HCT116 (cell line): ENCODE measurements at regions not wholly inside any gene's neighbourhood (a gene's known extent, or its start where the extent isn't known, plus 50 kb on each side); places are given as distances from the start of the nearest gene placed in this dataset.

ENCODE experiments used
- ATAC-seq: fragments of 200-7000 bp; cut with Tn5 transposase; 2 replicates; pipeline ENCODE4 v1.9.1; 2020; ENCODE audit warnings: mild to moderate bottlenecking, moderate library complexity
- BruUV-seq: library from RNA; stranded (reverse); fragments of 400-500 nt; replicated peaks from 2 replicates; lab custom pipeline; 2021; lab: Mats Ljungman, UMichigan
- CTCF ChIA-PET: fragments of 300-600 bp; sonication (Branson Sonifier 250); formaldehyde crosslinking; loops from one replicate; lab custom pipeline; 2021; ENCODE audit warnings: antibody characterized with exemption; lab: Charles Lee
- POLR2A ChIA-PET: fragments of 300-600, 350-600 bp; sonication (Branson Sonifier 250); formaldehyde crosslinking; loops from one replicate; lab custom pipeline; 2021; ENCODE audit warnings: antibody characterized with exemption; lab: Charles Lee
- RAD21 ChIA-PET, 2 experiments: fragments of 300-600 bp; sonication (Branson Sonifier 250); formaldehyde crosslinking; loops; one replicate each; lab custom pipeline; 2023; ENCODE audit warnings: low total read pairs in 2 of 2; ENCODE audit not compliant: uncharacterized antibody in 2 of 2, unreplicated experiment in 2 of 2, low non-redundant PET in 1 of 2; lab: Charles Lee
- DNase-seq: peaks from one replicate; pipeline ENCODE4 v3.0.0-alpha.2; 2010; ENCODE audit warnings: low read depth, low spot score
- H2AFZ ChIP-seq: fragments of 200-600 bp; shearing (Covaris generic), sonication (generic); 2 replicates; pipeline ENCODE4 v1.6.1; 2017; ENCODE audit warnings: low read depth, mixed run types, mixed read lengths, antibody characterized with exemption, low read length; ENCODE audit not compliant: poor library complexity, severe bottlenecking
- H3K27ac ChIP-seq: 2 replicates; pipeline ENCODE4 v1.5.1; 2012; ENCODE audit warnings: low read depth, low read length
- H3K27me3 ChIP-seq: fragments of 200-600 bp; sonication (generic); 2 replicates; pipeline ENCODE4 v1.6.1; 2016; ENCODE audit warnings: mixed run types, low read length, mixed read lengths; ENCODE audit not compliant: insufficient read depth
- H3K36me3 ChIP-seq, 2 experiments: fragments of 200-500 bp in 1 of 2; fragments of 200-600 bp in 1 of 2; sonication (Bioruptor generic) in 1 of 2; sonication (generic) in 1 of 2; 2 replicates each; pipeline versions ENCODE4 v1.5.1 to v1.6.1; 2014 to 2016; ENCODE audit warnings: low read length in 2 of 2, inconsistent platforms in 1 of 2, mixed read lengths in 1 of 2, mixed run types in 1 of 2; ENCODE audit not compliant: insufficient read depth in 2 of 2, control insufficient read depth in 1 of 2
- H3K4me1 ChIP-seq, 2 experiments: fragments of 200-600 bp in 1 of 2; sonication (generic) in 1 of 2; 2 replicates each; pipeline versions ENCODE4 v1.5.1 to v1.6.1; 2012 to 2017; ENCODE audit warnings: low read length in 2 of 2, inconsistent platforms in 1 of 2, mild to moderate bottlenecking in 1 of 2, mixed read lengths in 1 of 2, mixed run types in 1 of 2, moderate library complexity in 1 of 2; ENCODE audit not compliant: insufficient read depth in 2 of 2, control insufficient read depth in 1 of 2
- H3K4me2 ChIP-seq: fragments of 200-600 bp; sonication (generic); 2 replicates; pipeline ENCODE4 v1.6.1; 2017; ENCODE audit warnings: mixed run types, low read length, mixed read lengths
- H3K4me3 ChIP-seq, 2 experiments: fragments of 200-600 bp in 1 of 2; sonication (generic) in 1 of 2; replicated peaks in 1 of 2; 2 replicates each; pipeline ENCODE4 v1.5.1; 2011 to 2016; ENCODE audit warnings: low read length in 2 of 2, control low read depth in 1 of 2, low read depth in 1 of 2, mild to moderate bottlenecking in 1 of 2, mixed read lengths in 1 of 2, mixed run types in 1 of 2
- H3K79me2 ChIP-seq: fragments of 200-600 bp; sonication (generic); 2 replicates; pipeline ENCODE4 v1.6.1; 2017; ENCODE audit warnings: mild to moderate bottlenecking, mixed run types, low read length, moderate library complexity, mixed read lengths; ENCODE audit not compliant: insufficient read depth
- H3K9ac ChIP-seq: fragments of 200-600 bp; sonication (generic); 2 replicates; pipeline ENCODE4 v1.6.1; 2016; ENCODE audit warnings: low read length, mixed read lengths
- H3K9me2 ChIP-seq: fragments of 200-600 bp; sonication (generic), shearing (Covaris generic); 2 replicates; pipeline ENCODE4 v1.6.1; 2017; ENCODE audit warnings: mixed run types, mild to moderate bottlenecking, moderate library complexity; ENCODE audit not compliant: insufficient read depth
- H3K9me3 ChIP-seq, 2 experiments: fragments of 200-500 bp in 1 of 2; fragments of 200-600 bp in 1 of 2; sonication (Bioruptor generic) in 1 of 2; sonication (generic) in 1 of 2; 2 replicates each; pipeline ENCODE4 v1.6.1; 2014 to 2017; ENCODE audit warnings: low read length in 2 of 2, mixed read lengths in 2 of 2, inconsistent platforms in 1 of 2, low read depth in 1 of 2, mild to moderate bottlenecking in 1 of 2, mixed run types in 1 of 2, moderate library complexity in 1 of 2; ENCODE audit not compliant: control insufficient read depth in 1 of 2, insufficient read depth in 1 of 2
- H4K20me1 ChIP-seq: fragments of 200-600 bp; sonication (generic), shearing (Covaris generic); 2 replicates; pipeline ENCODE4 v1.6.1; 2017; ENCODE audit warnings: mixed run types, mild to moderate bottlenecking, moderate library complexity; ENCODE audit not compliant: insufficient read depth
- CEBPB ChIP-seq: IDR thresholded peaks from 2 replicates; pipeline ENCODE4 v1.6.1; 2012; ENCODE audit warnings: low read depth
- JUND ChIP-seq: IDR thresholded peaks from 2 replicates; pipeline ENCODE4 v1.6.1; 2012
- POLR2A ChIP-seq: IDR thresholded peaks from 2 replicates; pipeline ENCODE4 v1.7.0; 2011; ENCODE audit warnings: borderline replicate concordance; ENCODE audit not compliant: insufficient read depth, insufficient read length; ENCODE audit errors: extremely low read depth
- SIN3A ChIP-seq: IDR thresholded peaks from 2 replicates; pipeline ENCODE4 v1.6.1; 2012; ENCODE audit warnings: low read depth
- SP1 ChIP-seq: IDR thresholded peaks from 2 replicates; pipeline ENCODE4 v1.6.1; 2012; ENCODE audit warnings: low read depth
- YY1 ChIP-seq: IDR thresholded peaks from 2 replicates; pipeline ENCODE4 v1.6.1; 2011; ENCODE audit warnings: low read length, low read depth, moderate library complexity, mild to moderate bottlenecking; ENCODE audit not compliant: insufficient replicate concordance; ENCODE audit errors: extremely low read depth
- ZFX ChIP-seq: fragments of 450-650 bp; IDR thresholded peaks from 2 replicates; pipeline ENCODE4 v1.6.1; 2017
- ZNF274 ChIP-seq: fragments of 200-500 bp; sonication (Bioruptor generic); IDR thresholded peaks from 2 replicates; pipeline ENCODE4 v1.6.1; 2014; ENCODE audit warnings: mild to moderate bottlenecking, low read depth, low read length, inconsistent platforms
- intact Hi-C: fragments of 100-400 bp; cut with micrococcal nuclease; formaldehyde crosslinking; loops from 2 replicates; pipeline ENCODE4 v1.10.0; 2022
- TF ChIP-seq, protein P1 (sequence below): IDR thresholded peaks from 2 replicates; pipeline ENCODE4 v1.6.1; 2012; ENCODE audit warnings: low read depth
- TF ChIP-seq, protein P2 (sequence below), 3 experiments: fragments of 200-600 bp in 1 of 3; sonication (generic) in 1 of 3; IDR thresholded peaks in 2 of 3; conservative IDR thresholded peaks in 1 of 3; 2 replicates each; pipeline ENCODE4 v1.5.1; 2012 to 2017; ENCODE audit warnings: low read depth in 2 of 3, low read length in 2 of 3, antibody characterized with exemption in 1 of 3, borderline replicate concordance in 1 of 3, control low read depth in 1 of 3, mild to moderate bottlenecking in 1 of 3, mixed read lengths in 1 of 3, mixed run types in 1 of 3, moderate library complexity in 1 of 3; ENCODE audit not compliant: insufficient read depth in 1 of 3
- TF ChIP-seq, protein P3 (sequence below): IDR thresholded peaks from 2 replicates; pipeline ENCODE4 v1.6.1; 2012

DNA sequence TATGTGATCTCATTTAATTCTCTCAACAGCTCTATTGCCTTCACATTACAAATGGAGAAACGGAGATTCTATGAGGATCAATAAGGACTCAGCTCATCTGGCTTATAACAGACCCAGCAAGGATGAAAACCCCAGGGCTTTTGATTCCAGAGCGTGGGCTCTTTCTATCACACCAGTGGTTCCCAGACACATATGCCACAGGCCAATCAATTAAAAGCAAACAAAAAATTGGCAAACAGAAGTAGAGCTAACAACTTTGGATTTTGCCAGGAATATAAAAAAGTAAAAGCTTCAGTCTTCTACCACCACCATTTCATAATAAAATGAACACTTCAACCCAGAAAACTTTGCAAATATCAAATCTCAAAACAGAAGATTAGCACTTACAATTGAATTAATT, 71.1 kb upstream of the FAT3 start:
- H3K9me3 ChIP-seq: peaks cover 0 to 9% of the 10 kb centered on the region in 2 experiments; a peak in 2 of 4 replicates
- ChIA-PET RAD21 (no interaction called here), CTCF (no interaction called here), POLR2A (no interaction called here)
- H3K36me3 ChIP-seq: no peaks in the 10 kb centered on the region
- no peaks in the 10 kb centered on the region for H3K79me2 ChIP-seq
- H2AFZ ChIP-seq: no peak overlapping the region
- no peak for DNase-seq
- H4K20me1 ChIP-seq: no peaks in the 10 kb centered on the region
- no peaks in the 10 kb centered on the region for H3K9me2 ChIP-seq
- no peak overlapping the region for H3K27ac ChIP-seq
- H3K9ac ChIP-seq: no peak overlapping the region
- H3K4me3 ChIP-seq: no peak overlapping the region
- H3K27me3 ChIP-seq: no peaks in the 10 kb centered on the region
- intact Hi-C loops: no loop called here
- ATAC-seq: no peak
- H3K4me1 ChIP-seq: no peaks in the 10 kb centered on the region
- no peak overlapping the region for H3K4me2 ChIP-seq
- BruUV-seq: no TSS peak
- TF ChIP-seq, protein P1, sequence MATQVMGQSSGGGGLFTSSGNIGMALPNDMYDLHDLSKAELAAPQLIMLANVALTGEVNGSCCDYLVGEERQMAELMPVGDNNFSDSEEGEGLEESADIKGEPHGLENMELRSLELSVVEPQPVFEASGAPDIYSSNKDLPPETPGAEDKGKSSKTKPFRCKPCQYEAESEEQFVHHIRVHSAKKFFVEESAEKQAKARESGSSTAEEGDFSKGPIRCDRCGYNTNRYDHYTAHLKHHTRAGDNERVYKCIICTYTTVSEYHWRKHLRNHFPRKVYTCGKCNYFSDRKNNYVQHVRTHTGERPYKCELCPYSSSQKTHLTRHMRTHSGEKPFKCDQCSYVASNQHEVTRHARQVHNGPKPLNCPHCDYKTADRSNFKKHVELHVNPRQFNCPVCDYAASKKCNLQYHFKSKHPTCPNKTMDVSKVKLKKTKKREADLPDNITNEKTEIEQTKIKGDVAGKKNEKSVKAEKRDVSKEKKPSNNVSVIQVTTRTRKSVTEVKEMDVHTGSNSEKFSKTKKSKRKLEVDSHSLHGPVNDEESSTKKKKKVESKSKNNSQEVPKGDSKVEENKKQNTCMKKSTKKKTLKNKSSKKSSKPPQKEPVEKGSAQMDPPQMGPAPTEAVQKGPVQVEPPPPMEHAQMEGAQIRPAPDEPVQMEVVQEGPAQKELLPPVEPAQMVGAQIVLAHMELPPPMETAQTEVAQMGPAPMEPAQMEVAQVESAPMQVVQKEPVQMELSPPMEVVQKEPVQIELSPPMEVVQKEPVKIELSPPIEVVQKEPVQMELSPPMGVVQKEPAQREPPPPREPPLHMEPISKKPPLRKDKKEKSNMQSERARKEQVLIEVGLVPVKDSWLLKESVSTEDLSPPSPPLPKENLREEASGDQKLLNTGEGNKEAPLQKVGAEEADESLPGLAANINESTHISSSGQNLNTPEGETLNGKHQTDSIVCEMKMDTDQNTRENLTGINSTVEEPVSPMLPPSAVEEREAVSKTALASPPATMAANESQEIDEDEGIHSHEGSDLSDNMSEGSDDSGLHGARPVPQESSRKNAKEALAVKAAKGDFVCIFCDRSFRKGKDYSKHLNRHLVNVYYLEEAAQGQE: no peak
- TF ChIP-seq, protein P2, sequence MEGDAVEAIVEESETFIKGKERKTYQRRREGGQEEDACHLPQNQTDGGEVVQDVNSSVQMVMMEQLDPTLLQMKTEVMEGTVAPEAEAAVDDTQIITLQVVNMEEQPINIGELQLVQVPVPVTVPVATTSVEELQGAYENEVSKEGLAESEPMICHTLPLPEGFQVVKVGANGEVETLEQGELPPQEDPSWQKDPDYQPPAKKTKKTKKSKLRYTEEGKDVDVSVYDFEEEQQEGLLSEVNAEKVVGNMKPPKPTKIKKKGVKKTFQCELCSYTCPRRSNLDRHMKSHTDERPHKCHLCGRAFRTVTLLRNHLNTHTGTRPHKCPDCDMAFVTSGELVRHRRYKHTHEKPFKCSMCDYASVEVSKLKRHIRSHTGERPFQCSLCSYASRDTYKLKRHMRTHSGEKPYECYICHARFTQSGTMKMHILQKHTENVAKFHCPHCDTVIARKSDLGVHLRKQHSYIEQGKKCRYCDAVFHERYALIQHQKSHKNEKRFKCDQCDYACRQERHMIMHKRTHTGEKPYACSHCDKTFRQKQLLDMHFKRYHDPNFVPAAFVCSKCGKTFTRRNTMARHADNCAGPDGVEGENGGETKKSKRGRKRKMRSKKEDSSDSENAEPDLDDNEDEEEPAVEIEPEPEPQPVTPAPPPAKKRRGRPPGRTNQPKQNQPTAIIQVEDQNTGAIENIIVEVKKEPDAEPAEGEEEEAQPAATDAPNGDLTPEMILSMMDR (IDR thresholded peaks at IDR 0.05 in 2 of 3, conservative IDR thresholded peaks at IDR 0.05 in 1 of 3; ENCODE audit: borderline replicate concordance in 1 of 3, insufficient read depth in 1 of 3, low read depth in 2 of 3, low read length in 2 of 3): no peak
- TF ChIP-seq CEBPB: no peak
- TF ChIP-seq YY1: no peak
- TF ChIP-seq SIN3A: no peak
- TF ChIP-seq POLR2A: no peak
- TF ChIP-seq, protein P3, sequence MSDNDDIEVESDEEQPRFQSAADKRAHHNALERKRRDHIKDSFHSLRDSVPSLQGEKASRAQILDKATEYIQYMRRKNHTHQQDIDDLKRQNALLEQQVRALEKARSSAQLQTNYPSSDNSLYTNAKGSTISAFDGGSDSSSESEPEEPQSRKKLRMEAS: no peak
- no peak for TF ChIP-seq JUND
- no peak for TF ChIP-seq SP1
- no peak for TF ChIP-seq ZFX
- no peak for TF ChIP-seq ZNF274
- TF ChIP-seq, all 23 proteins: peak for 0
